Fibroblast of lung (primary cell): ENCODE measurements at regions not wholly inside any gene's neighbourhood (a gene's known extent, or its start where the extent isn't known, plus 50 kb on each side); places are given as distances from the start of the nearest gene placed in this dataset.

ENCODE experiments used
- DNase-seq, 2 donors: peaks; one replicate each; pipeline versions ENCODE4 v3.0.0 to v3.0.0-alpha.2; 2010; ENCODE audit warnings: low read depth in 2 of 2
- H2AFZ ChIP-seq: 2 replicates; pipeline ENCODE4 v1.5.1; 2012; ENCODE audit warnings: low read length, control low read depth, inconsistent platforms
- H3K27ac ChIP-seq: 2 replicates; pipeline ENCODE4 v1.5.1; 2011; ENCODE audit warnings: low read length, control low read depth; ENCODE audit not compliant: insufficient read depth
- H3K27me3 ChIP-seq: 2 replicates; pipeline ENCODE4 v1.5.1; 2011; ENCODE audit warnings: mild to moderate bottlenecking, low read length; ENCODE audit not compliant: control insufficient read depth, insufficient read depth
- H3K36me3 ChIP-seq: 2 replicates; pipeline ENCODE4 v1.5.1; 2011; ENCODE audit warnings: low read length; ENCODE audit not compliant: control insufficient read depth, insufficient read depth
- H3K4me1 ChIP-seq: 2 replicates; pipeline ENCODE4 v1.5.1; 2011; ENCODE audit warnings: low read length; ENCODE audit not compliant: control insufficient read depth, insufficient read depth; ENCODE audit errors: extremely low read depth
- H3K4me2 ChIP-seq: 2 replicates; pipeline ENCODE4 v1.5.1; 2011; ENCODE audit warnings: low read length, control low read depth; ENCODE audit not compliant: insufficient read depth; ENCODE audit errors: extremely low read depth
- H3K4me3 ChIP-seq, 4 experiments: fragments of 200-600 bp in 1 of 4; sonication (generic) in 1 of 4; replicated peaks in 1 of 4; 2 replicates each; pipeline ENCODE4 v1.5.1; 2011 to 2016; ENCODE audit warnings: low read length in 4 of 4, low read depth in 3 of 4, mild to moderate bottlenecking in 3 of 4, control low read depth in 2 of 4, inconsistent platforms in 1 of 4, mixed read lengths in 1 of 4; ENCODE audit not compliant: insufficient read depth in 1 of 4; ENCODE audit errors: control extremely low read depth in 1 of 4
- H3K79me2 ChIP-seq: 2 replicates; pipeline ENCODE4 v1.5.1; 2012; ENCODE audit warnings: mild to moderate bottlenecking, low read length, inconsistent platforms; ENCODE audit not compliant: control insufficient read depth, insufficient read depth
- H3K9ac ChIP-seq: 2 replicates; pipeline ENCODE4 v1.5.1; 2011; ENCODE audit warnings: mild to moderate bottlenecking, low read length, control low read depth; ENCODE audit not compliant: insufficient read depth
- H3K9me3 ChIP-seq: 2 replicates; pipeline ENCODE4 v1.5.1; 2012; ENCODE audit warnings: low read depth, low read length; ENCODE audit not compliant: control insufficient read depth, insufficient read depth
- H4K20me1 ChIP-seq: 2 replicates; pipeline ENCODE4 v1.5.1; 2011; ENCODE audit warnings: low read length; ENCODE audit not compliant: control insufficient read depth, insufficient read depth; ENCODE audit errors: extremely low read depth
- EZH2 ChIP-seq: IDR thresholded peaks from 2 replicates; pipeline ENCODE4 v1.5.1; 2012; ENCODE audit warnings: low read length, control low read depth, mild to moderate bottlenecking; ENCODE audit errors: missing control alignments
- TF ChIP-seq, protein P1 (sequence below), 2 donors: IDR thresholded peaks in 1 of 2; conservative IDR thresholded peaks in 1 of 2; 1 replicate in 1 of 2; 2 replicates in 1 of 2; pipeline ENCODE4 v1.5.1; 2011 to 2012; ENCODE audit warnings: low read length in 2 of 2, control low read depth in 1 of 2, inconsistent platforms in 1 of 2, low read depth in 1 of 2, mild to moderate bottlenecking in 1 of 2

DNA sequence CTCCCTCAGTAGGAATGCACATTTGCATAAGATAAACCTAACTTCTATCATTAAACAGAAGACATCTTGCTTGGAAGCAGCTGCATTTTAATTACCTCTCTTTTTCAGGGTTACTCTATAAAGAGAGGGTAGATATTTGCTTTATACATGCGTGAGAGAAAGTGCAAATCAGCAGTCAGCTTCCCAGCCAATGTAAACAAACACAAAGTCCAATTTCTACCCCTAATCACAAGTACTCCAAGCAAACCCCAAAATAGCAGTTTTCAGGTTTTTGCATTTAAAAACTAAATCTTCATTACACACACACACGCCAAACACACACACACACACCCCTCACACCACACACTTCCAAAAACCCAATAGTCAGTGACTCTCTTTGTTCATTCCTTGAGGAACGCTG is 303.9 kb upstream of the ALCAM start:
- no peak overlapping the region for H3K9ac ChIP-seq
- TF ChIP-seq, protein P1, sequence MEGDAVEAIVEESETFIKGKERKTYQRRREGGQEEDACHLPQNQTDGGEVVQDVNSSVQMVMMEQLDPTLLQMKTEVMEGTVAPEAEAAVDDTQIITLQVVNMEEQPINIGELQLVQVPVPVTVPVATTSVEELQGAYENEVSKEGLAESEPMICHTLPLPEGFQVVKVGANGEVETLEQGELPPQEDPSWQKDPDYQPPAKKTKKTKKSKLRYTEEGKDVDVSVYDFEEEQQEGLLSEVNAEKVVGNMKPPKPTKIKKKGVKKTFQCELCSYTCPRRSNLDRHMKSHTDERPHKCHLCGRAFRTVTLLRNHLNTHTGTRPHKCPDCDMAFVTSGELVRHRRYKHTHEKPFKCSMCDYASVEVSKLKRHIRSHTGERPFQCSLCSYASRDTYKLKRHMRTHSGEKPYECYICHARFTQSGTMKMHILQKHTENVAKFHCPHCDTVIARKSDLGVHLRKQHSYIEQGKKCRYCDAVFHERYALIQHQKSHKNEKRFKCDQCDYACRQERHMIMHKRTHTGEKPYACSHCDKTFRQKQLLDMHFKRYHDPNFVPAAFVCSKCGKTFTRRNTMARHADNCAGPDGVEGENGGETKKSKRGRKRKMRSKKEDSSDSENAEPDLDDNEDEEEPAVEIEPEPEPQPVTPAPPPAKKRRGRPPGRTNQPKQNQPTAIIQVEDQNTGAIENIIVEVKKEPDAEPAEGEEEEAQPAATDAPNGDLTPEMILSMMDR (conservative IDR thresholded peaks at IDR 0.05 in 1 of 2, IDR thresholded peaks at IDR 0.05 in 1 of 2; ENCODE audit: low read depth in 1 of 2, low read length in 2 of 2), result no peak
- TF ChIP-seq EZH2, result no peak
- no peaks in the 10 kb centered on the region for H3K79me2 ChIP-seq
- H3K27ac ChIP-seq, result no peak overlapping the region
- no peaks in the 10 kb centered on the region for H3K9me3 ChIP-seq
- H4K20me1 ChIP-seq, result no peaks in the 10 kb centered on the region
- no peak overlapping the region for H3K4me3 ChIP-seq
- no peaks in the 10 kb centered on the region for H3K27me3 ChIP-seq
- peak; percentile 18 to 22 for DNase-seq
- H3K36me3 ChIP-seq, result no peaks in the 10 kb centered on the region
- H2AFZ ChIP-seq, result no peak overlapping the region
- no peaks in the 10 kb centered on the region for H3K4me1 ChIP-seq
- peak overlapping the region; percentile 23 for H3K4me2 ChIP-seq

DNA sequence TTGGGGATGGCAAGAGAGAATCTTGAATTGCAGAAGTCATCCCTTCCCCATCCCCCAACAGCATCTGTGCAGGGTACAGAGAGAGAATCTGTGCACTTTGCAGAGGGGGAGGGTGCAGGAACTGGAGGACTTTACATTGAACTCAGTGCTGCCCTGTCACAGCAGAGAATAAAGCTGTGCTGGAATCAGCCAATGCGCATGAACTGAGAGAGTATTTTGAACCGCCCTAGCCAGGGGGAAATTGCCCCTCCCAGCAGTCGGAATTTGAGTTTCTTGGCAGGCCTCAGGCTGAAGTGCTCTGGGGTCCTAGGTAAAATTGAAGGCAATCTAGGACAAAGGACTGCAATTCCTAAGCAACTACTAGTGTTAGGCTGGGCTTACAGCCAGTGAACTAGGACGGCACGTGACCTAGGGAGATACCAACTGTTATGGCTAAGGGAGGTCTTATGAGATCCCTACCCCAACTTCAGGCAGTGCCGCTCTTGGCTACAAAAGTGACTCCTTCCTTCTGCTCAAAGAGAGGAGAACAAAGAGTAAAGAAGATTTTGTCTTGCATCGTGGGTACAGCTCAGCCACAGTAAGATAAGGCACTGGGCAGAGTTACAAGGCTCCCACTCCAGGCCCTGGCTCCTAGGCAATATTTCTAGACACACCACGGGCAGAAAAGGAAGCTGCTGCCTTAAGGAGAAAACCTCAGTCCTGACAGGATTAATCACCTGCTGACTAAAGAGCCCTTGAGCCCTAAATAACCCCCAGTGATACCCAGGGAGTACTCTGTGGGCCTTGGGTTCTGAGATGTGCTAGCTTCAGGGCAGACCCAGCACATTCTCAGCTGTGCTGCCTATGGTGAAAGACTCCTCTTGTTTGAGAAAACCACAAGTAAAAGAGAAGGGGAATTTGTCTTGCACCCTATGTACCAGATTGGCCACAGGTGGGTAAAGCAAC is 300.5 kb upstream of the ALCAM start:
- Histone ChIP-seq H3K27ac (no peak overlapping the region), H3K79me2 (no peaks in the 10 kb centered on the region), H3K9ac (no peak overlapping the region), H3K4me1 (no peaks in the 10 kb centered on the region), H2AFZ (no peak overlapping the region), H3K27me3 (no peaks in the 10 kb centered on the region), H3K4me2 (no peak overlapping the region), H3K9me3 (no peaks in the 10 kb centered on the region), H3K36me3 (no peaks in the 10 kb centered on the region), H4K20me1 (no peaks in the 10 kb centered on the region), H3K4me3 (no peak overlapping the region)
- DNase-seq, result peak in 1 of 2 donors; percentile 46
- TF ChIP-seq EZH2, result no peak
- TF ChIP-seq, protein P1 (conservative IDR thresholded peaks at IDR 0.05 in 1 of 2, IDR thresholded peaks at IDR 0.05 in 1 of 2; ENCODE audit: low read depth in 1 of 2, low read length in 2 of 2), result no peak

DNA sequence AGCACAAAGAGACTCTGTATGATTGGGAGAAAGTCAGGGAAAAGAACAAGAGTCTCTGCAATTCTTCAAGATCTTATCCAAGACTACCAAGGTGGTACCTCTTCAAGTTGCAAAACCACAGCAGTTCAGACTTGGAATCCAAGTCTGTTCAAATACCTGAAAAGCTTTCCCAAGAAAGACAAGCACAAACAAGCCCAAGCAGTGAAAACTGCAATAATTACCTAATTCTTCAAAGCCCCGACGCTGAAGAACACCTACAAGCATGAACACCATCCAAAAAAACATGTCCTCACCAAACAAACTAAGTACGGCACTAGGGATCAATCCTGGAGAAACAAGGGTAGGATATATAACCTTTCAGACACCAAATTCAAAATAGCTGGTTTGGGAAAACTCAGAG is 299.3 kb upstream of the ALCAM start:
- no peak for DNase-seq
- no peaks in the 10 kb centered on the region for H3K4me1 ChIP-seq
- TF ChIP-seq, protein P1 (conservative IDR thresholded peaks at IDR 0.05 in 1 of 2, IDR thresholded peaks at IDR 0.05 in 1 of 2; ENCODE audit: low read depth in 1 of 2, low read length in 2 of 2), result no peak
- no peak for TF ChIP-seq EZH2
- no peaks in the 10 kb centered on the region for H3K27me3 ChIP-seq
- no peak overlapping the region for H2AFZ ChIP-seq
- H3K36me3 ChIP-seq, result no peaks in the 10 kb centered on the region
- H3K27ac ChIP-seq, result no peak overlapping the region
- no peaks in the 10 kb centered on the region for H4K20me1 ChIP-seq
- H3K4me3 ChIP-seq, result no peak overlapping the region
- no peaks in the 10 kb centered on the region for H3K9me3 ChIP-seq
- H3K79me2 ChIP-seq, result no peaks in the 10 kb centered on the region
- H3K9ac ChIP-seq, result no peak overlapping the region
- no peak overlapping the region for H3K4me2 ChIP-seq
